MCF 10A (cell line): ENCODE measurements at regions not wholly inside any gene's neighbourhood (a gene's known extent, or its start where the extent isn't known, plus 50 kb on each side); places are given as distances from the start of the nearest gene placed in this dataset.

ENCODE experiments used
- BruUV-seq: library from RNA; stranded (reverse); fragments of 400-500 nt; replicated peaks from 2 replicates; lab custom pipeline; 2021; lab: Mats Ljungman, UMichigan
- CTCF ChIA-PET: fragments of 300-600 bp; sonication (Branson Sonifier 250); formaldehyde crosslinking; extraction: SDS; loops from one replicate; lab custom pipeline; 2021; ENCODE audit warnings: antibody characterized with exemption, inconsistent platforms; lab: Yijun Ruan, JAX
- POLR2A ChIA-PET: fragments of 300-600, 350-650 bp; sonication (Branson Sonifier 250); formaldehyde crosslinking; extraction: SDS; loops from one replicate; lab custom pipeline; 2020; ENCODE audit warnings: antibody characterized with exemption, inconsistent platforms; lab: Yijun Ruan, JAX
- DNase-seq: peaks from one replicate; pipeline ENCODE4 v3.0.0-alpha.2; 2018; ENCODE audit not compliant: unreplicated experiment
- H3K27ac Mint-ChIP-seq: one replicate; pipeline ENCODE4 v1.8.0; 2022; ENCODE audit warnings: mild to moderate bottlenecking, low read depth, mixed read lengths; ENCODE audit not compliant: unreplicated experiment
- H3K27me3 Mint-ChIP-seq: one replicate; pipeline ENCODE4 v1.8.0; 2022; ENCODE audit warnings: mixed read lengths; ENCODE audit not compliant: insufficient read depth, unreplicated experiment
- H3K36me3 Mint-ChIP-seq: one replicate; pipeline ENCODE4 v1.8.0; 2022; ENCODE audit warnings: mild to moderate bottlenecking, moderate library complexity, mixed read lengths; ENCODE audit not compliant: insufficient read depth, unreplicated experiment
- H3K4me1 Mint-ChIP-seq: one replicate; pipeline ENCODE4 v1.8.0; 2022; ENCODE audit warnings: mixed read lengths; ENCODE audit not compliant: insufficient read depth, unreplicated experiment
- H3K4me3 Mint-ChIP-seq: one replicate; pipeline ENCODE4 v1.8.0; 2022; ENCODE audit warnings: mild to moderate bottlenecking, moderate library complexity, mixed read lengths; ENCODE audit not compliant: unreplicated experiment
- H3K9me3 Mint-ChIP-seq: one replicate; pipeline ENCODE4 v1.8.0; 2022; ENCODE audit warnings: mixed read lengths; ENCODE audit not compliant: unreplicated experiment
- intact Hi-C: fragments of 100-400 bp; cut with micrococcal nuclease; formaldehyde crosslinking; loops from 2 replicates; pipeline ENCODE4 v1.14.1; 2022
- TF ChIP-seq, protein P1 (sequence below): fragments of 200-600 bp; IDR thresholded peaks from one replicate; pipeline ENCODE4 v1.8.0; 2022; ENCODE audit warnings: antibody characterized with exemption, mild to moderate bottlenecking; ENCODE audit not compliant: unreplicated experiment

DNA sequence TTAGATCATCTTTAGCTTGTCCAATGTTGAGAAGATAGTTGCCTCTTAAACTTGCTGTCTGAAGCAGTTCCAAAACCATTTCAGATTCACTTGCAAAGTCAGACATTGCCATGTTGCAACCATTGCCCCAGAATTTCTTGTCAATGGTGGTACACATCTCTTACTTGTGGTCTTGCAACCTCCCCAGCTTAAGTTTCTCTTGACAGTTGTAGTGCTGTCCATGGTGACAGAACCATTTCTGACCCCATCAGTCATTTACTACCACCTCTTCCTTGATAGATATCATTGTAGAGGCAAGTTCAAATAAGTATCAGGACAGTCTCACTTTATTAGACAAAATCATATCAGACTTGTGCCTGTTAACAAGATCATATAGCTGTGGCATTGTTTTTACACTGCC lies 407.2 kb upstream of the HNRNPA3 start:
- Mint-ChIP-seq H3K27me3 (no peaks in the 10 kb centered on the region), H3K27ac (no peak overlapping the region), H3K4me1 (no peaks in the 10 kb centered on the region), H3K36me3 (no peaks in the 10 kb centered on the region), H3K4me3 (no peak overlapping the region), H3K9me3 (no peaks in the 10 kb centered on the region)
- no peak for DNase-seq
- intact Hi-C loops, result no loop called here
- ChIA-PET POLR2A (interaction anchor here (1.1 kb wide), 1 partner anchor 9 kb away, joined by 4 read pairs; no protein-coding TSS in a partner anchor), CTCF (interaction anchor here (0.9 to 4.1 kb wide), 3 partner anchors 8 to 343 kb away, joined by 4 to 21 read pairs (median 7); no protein-coding TSS in a partner anchor)
- no TSS peak for BruUV-seq
- TF ChIP-seq, protein P1, sequence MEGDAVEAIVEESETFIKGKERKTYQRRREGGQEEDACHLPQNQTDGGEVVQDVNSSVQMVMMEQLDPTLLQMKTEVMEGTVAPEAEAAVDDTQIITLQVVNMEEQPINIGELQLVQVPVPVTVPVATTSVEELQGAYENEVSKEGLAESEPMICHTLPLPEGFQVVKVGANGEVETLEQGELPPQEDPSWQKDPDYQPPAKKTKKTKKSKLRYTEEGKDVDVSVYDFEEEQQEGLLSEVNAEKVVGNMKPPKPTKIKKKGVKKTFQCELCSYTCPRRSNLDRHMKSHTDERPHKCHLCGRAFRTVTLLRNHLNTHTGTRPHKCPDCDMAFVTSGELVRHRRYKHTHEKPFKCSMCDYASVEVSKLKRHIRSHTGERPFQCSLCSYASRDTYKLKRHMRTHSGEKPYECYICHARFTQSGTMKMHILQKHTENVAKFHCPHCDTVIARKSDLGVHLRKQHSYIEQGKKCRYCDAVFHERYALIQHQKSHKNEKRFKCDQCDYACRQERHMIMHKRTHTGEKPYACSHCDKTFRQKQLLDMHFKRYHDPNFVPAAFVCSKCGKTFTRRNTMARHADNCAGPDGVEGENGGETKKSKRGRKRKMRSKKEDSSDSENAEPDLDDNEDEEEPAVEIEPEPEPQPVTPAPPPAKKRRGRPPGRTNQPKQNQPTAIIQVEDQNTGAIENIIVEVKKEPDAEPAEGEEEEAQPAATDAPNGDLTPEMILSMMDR, result no peak

DNA sequence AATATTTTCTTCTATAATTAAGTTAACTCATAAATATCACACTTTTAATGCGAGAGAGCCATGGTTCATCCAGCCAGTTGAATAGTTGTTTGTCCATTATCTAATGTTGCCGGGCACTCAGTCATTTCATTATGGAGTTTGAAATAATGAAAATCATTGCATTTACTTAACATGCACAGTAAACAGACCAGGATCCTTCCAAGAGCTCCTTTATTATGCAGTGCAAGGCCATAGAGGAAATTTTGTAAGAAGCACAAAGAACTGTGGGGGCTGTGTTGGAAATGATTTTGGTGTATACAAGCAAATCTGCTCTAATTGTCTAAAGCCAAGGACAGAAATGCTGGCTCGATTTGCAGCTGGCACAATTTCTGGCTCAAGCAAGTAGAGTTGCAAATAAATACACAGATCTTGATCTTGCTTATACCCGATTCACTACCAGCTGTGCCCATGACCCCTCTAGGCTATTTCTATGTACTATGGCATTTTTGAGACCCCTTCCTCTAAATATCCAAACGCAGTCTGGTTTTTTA lies 400.3 kb upstream of the HNRNPA3 start:
- ChIA-PET CTCF (interaction anchor here (0.6 to 4.4 kb wide), 10 partner anchors 8 to 1544 kb away, joined by 3 to 64 read pairs (median 4); no protein-coding TSS in a partner anchor), POLR2A (interaction anchor here (1.1 to 1.2 kb wide), 2 partner anchors 12 to 158 kb away, joined by 3 to 4 read pairs; no protein-coding TSS in a partner anchor)
- Mint-ChIP-seq H3K4me1 (no peaks in the 10 kb centered on the region), H3K9me3 (no peaks in the 10 kb centered on the region), H3K36me3 (no peaks in the 10 kb centered on the region), H3K4me3 (no peak overlapping the region), H3K27me3 (peaks cover 12% of the 10 kb centered on the region), H3K27ac (no peak overlapping the region)
- no TSS peak for BruUV-seq
- intact Hi-C loops, result loop anchor here (10.0 kb wide), 2 partner anchors 358 to 912 kb away; no protein-coding TSS in a partner anchor
- no peak for DNase-seq
- TF ChIP-seq, protein P1, result no peak

DNA sequence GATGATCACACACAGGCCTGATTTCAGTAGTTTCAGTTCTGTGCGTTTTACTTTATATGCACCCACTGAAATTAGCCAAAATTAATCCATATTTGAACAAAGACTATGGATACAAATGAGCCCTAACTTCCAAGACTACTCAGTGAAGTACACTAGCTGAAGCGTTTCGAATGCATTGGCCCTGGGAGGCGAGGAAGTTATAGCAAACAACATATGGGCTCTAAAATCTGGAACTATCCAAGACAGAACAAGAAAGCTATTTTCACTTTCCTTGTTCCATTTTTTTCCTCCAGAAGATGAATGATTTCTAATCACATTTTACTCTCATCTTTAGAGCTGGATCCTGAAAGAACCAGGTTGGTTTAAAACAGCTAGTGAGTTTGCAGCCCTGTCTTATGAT lies 399.4 kb upstream of the HNRNPA3 start:
- BruUV-seq, result no TSS peak
- CTCF ChIA-PET, result interaction anchor here (0.6 to 4.4 kb wide), 17 partner anchors 9 to 1545 kb away, joined by 3 to 64 read pairs (median 4); no protein-coding TSS in a partner anchor
- Mint-ChIP-seq H3K27ac (no peak overlapping the region), H3K4me3 (no peak overlapping the region), H3K4me1 (no peaks in the 10 kb centered on the region), H3K36me3 (no peaks in the 10 kb centered on the region), H3K27me3 (peaks cover 12% of the 10 kb centered on the region), H3K9me3 (no peaks in the 10 kb centered on the region)
- no peak for DNase-seq
- POLR2A ChIA-PET, result interaction anchor here (1.1 to 1.2 kb wide), 2 partner anchors 11 to 159 kb away, joined by 3 to 4 read pairs; no protein-coding TSS in a partner anchor
- TF ChIP-seq, protein P1, result no peak
- intact Hi-C loops, result loop anchor here (10.0 kb wide), 2 partner anchors 358 to 912 kb away; no protein-coding TSS in a partner anchor

DNA sequence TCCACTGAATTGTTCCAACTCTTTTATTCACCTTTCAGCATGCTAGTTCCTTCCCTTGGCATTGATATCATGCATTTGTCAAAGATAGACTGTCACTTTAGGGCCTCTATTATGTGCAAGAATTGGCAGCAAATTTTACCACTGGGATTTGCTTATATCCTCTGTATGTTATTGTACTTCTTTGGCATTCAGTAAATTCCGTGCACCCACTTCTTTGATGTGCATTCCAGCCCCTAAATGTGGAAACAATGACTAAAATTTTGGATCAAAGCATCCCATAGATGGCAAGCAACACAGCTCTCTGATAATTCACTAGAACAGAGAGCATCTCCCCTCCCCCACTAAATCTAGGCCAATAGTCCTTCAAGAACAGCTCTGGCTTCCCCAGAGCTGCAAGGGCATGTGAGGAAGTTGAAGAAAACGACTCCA lies 399.0 kb upstream of the HNRNPA3 start:
- no TSS peak for BruUV-seq
- intact Hi-C loops, result loop anchor here (1.0 to 10.0 kb wide), 7 partner anchors 161 to 911 kb away; no protein-coding TSS in a partner anchor
- Mint-ChIP-seq H3K27me3 (peaks cover 12% of the 10 kb centered on the region), H3K4me1 (no peaks in the 10 kb centered on the region), H3K4me3 (no peak overlapping the region), H3K27ac (no peak overlapping the region), H3K9me3 (no peaks in the 10 kb centered on the region), H3K36me3 (no peaks in the 10 kb centered on the region)
- TF ChIP-seq, protein P1, result no peak
- ChIA-PET CTCF (interaction anchor here (0.5 to 4.4 kb wide), 27 partner anchors 10 to 811 kb away, joined by 3 to 64 read pairs (median 4); partner anchors contain the start of gene LNPK), POLR2A (interaction anchor here (1.1 to 1.2 kb wide), 3 partner anchors 11 to 160 kb away, joined by 3 to 8 read pairs (median 4); no protein-coding TSS in a partner anchor)
- DNase-seq, result no peak
